NCI-H1105 treated with DMSO at 0.1 percent for 48 hours (cell line): ENCODE measurements at regions not wholly inside any gene's neighbourhood (a gene's known extent, or its start where the extent isn't known, plus 50 kb on each side); places are given as distances from the start of the nearest gene placed in this dataset.

Source experiments
- DNase-seq: peaks from one replicate; lab custom pipeline; 2025; lab: John Stamatoyannopoulos, UW

DNA sequence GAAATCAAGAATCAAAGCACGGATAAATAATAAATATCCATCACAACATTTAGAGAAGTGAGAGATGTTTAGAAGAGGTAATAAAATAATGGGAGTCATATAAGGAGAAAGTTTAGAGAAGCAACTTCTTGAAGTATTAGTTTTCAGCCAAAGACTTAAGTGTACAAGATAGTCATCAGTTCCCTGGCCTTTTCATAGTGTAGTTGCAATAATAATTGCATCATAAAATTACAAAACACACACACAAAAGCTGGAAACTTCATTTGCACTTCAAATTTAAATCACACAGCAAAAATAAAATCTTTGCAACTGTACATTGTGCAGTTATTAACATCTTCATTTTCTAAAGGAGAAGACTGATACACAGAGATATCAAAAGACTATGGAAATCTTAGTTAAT is 319.1 kb upstream of the RGMB start:
- no peak for DNase-seq

DNA sequence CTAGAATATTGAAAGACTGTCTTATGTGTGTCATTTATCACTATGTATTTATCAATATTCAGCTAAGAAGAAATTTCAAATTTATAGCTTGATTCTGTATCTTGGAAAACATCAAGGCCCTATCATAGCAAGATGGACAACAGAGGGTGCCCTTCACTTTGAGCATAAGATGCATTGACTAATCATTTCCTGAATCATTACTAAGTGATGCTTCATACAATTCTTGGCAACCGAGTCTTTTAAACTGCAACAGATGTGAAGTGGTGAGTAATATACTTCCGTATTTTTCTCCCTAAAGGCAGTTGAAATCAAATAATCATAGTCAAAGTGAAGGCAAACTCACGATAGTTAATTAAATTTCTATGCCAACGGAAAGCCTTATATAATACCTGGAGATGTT is 318.6 kb upstream of the RGMB start:
- no peak for DNase-seq

DNA sequence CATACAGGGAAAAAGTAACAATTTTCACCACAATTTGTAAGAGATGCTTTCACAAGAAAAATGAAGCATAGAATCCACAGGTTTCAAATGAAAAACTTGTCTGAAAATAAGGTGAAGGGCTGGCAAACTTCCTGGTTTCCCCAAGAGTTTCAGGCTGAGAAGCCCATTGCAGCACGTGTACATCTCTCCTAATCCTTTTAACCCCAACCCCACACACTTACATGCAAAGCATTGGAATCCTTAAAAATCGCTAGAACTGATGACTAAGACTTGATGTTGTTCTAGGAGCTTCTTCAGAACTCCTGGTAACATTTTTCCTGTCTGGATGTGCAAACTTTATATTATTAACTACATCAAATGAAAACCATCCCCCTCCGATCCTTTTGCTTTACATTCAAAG is 317.8 kb upstream of the RGMB start:
- DNase-seq = no peak

DNA sequence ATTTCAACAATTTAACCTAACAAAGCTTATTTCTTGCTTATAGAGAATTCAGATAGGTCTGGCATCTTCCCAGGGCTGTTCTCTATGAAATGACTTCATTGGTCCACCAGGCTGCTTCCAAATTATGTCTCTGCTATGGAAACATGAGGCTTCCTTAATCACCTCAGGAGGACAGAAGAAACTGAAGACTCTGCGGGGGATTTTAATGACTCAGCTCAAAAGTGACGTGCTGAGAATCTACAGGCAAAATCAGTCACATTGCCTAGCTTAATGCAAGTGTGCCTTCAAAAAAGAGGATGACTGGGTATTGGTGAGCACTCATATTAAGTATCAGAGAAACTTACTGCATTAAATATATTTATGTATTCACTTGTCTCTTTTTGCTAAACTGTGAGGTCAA is 315.5 kb upstream of the RGMB start:
- no peak for DNase-seq

DNA sequence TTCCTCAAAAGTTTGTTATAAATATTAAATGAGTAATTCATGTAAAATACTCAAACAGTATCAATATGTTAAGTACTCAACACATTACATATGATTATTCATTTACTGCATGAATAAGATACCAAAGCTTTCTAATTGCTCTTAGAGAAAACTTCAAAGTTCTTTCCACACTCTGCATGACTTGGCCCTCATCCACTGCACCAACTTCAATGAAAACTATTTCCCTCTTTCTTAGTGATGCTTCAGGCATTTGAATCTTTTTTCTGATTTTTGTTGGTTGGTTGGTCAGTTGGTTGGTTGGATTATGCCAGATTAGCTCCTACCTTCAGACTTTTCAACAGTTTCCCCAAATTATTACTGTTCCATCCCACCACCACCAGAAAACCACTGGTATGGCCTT is 314.7 kb upstream of the RGMB start:
- no peak for DNase-seq

DNA sequence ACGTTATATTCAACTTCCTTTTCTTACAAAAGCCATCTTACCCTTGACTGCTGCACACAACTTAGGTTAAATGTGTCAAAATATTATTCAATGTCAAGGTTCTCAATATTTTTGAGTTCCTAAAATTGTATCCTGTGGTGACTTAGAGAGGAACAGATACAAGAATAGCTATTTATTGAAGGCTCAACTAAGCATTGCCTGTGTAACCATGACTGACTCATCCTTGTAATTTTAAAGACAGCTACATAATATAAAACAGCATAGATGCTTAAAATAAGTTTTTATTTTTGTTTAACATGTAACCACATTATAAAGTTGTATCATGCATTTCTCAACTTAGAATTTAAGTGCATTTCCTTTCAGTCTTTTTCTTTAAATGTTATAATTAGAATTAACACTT is 312.9 kb upstream of the RGMB start:
- DNase-seq = no peak

DNA sequence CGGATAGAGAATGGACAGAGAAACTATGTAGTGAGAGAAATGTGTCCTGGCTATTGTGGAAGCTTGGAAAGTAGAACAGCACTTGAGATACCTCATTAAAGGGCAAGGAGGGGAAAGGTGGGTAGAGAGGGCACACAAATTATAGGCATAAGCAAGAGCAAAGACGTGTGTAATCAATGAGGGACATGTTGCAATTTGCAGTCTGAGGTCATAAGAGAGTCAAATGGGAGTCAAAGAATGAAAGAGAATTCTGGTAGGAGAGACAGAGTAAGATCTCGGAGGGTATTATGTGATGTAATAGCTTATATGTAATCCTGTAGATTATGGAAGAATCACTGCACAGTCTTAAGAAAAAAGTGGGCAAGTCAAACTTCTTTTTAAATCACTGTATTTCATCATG is 312.0 kb upstream of the RGMB start:
- DNase-seq = no peak

DNA sequence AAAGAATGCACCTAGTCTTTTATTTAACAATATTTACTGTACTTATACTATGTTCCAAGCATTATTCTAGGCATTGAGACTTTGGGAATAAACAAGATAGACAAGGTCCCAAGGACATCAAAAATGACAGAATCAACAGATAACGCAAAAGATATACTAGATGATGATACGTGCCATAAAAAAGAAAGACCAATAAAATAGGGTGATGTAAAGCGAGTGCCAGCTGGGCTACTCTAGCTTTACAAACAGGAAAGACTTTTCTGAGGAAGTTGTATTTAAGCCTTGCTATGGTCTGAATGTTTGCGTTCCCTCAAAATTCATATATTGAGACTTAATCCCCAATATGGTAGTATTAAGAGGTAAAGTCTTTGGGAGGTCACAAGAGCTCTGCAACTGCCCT is 310.2 kb upstream of the RGMB start:
- no peak for DNase-seq

DNA sequence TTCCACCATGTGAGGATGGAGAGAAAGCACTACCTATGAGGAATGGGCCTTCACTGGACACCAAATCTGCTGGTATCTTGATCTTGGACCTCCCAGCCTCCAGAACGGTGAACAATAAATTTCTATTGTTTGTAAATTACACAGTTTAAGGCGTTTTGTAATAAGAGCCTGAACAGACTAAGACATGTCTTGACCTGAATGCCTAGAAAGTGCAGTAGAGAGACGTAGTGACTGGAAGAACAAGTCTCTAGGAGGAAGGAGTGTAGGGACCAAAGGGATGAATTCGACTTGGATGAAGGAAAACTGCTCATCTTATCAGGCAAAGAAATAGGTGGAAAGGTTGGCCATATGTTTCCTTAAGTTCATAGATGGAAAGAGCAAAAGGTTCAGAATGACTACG is 309.8 kb upstream of the RGMB start:
- no peak for DNase-seq

DNA sequence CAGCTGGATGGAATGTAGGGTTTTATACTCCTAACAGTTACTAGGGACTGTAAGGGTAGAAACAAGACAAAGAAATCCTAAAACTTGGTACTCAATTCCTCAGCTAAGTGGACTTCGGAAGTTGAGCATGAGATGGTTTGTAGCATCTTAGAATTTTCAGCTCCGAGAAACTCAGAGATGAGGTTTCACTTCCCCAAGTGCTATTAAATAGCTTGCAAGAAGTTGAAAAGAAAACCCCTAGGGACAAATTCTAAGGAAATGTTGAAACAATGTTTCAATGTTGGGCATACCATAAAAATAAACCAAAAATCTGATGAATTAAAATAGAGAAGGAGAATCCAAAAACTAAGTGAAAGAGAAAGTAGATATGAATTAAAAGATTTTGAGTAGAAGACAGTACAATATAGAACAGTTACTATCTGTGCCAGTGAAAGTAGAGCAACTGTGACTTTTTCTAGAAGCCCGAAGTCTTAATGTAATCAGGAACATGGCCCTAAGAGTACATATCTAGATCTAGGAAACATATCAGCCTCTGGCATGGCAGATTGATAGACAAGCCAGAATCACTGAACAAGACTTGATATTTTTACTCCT is 308.6 kb upstream of the RGMB start:
- no peak for DNase-seq

DNA sequence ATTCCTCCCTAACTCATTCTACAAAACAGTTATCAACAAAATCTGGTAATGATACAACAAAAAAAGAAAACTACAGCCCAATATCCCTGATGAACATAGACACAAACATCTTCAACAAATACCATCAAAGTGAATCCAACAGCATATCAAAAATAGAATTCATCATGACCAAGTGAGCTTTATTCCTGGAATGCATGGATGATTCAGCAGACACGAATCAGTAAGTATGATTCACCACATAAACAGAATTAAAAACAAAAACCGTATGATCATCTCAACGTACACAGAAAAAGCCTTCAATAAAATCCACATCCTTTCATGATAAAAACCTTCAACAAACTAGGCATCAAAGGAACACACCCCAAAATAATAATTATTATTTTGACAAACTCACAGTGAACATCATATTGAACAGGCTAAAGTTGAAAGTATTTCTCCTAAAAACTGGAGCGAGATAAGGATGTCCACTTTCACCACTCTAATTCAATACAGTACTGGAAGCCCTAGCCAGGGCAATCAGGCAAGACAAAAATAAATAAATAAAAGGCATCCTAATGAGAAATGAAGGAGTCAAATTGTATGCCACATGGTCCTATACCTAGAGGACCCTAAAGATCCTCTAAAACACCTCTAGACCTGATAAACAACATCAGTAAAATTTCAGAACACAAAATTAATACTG is 305.1 kb upstream of the RGMB start:
- no peak for DNase-seq

DNA sequence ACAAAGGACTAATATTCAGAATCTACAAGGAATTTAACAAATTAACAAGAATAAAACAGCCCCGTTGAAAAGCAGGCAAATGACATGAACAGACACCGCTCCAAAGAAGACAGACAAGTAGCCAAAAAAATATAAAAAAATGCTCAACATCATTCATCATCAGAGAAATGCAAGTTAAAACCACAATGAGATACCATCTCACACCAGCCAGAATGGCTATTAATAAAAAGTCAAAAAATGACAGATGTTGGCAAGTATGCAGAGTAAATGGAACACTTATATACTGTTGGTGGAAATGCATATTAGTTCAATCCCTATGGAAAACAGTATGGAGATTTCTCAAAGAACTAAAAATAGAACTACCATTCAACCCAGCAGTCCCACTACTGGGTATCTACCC is 302.7 kb upstream of the RGMB start:
- no peak for DNase-seq

DNA sequence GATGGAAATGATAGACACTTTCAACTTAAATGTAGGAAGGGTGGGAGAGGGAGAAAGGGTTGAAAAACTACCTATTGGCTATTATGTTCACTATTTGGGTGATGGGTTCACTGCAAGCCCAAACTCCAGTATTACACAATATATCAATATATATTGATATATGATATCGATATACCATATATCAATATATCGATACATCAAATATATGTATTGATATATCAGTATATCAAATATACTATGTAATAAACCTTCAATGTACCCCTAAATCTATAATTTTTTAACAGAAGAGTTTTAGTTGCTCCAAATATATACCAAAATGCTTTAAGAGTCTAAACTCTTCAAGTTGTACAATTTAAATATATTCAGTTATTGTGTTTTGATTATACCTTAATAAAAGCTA is 302.0 kb upstream of the RGMB start:
- no peak for DNase-seq

DNA sequence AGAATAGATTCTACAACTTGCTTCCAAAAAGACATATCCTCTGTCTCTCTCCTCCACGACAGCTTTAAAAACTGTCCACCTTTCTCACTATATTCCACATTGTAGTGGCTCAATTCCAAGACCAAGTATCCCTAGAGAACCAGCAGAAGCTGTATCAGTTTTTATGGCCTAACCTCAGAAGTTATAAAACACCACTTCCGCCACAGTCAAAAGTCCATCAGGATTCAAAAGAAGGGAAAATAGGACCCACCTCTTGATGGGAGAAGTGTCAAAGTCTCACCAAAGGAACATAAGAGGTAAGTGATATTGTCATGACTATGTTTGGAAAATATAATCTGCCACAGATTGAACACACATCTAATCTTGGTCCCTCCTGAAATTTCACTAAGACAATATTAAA is 299.2 kb upstream of the RGMB start:
- no peak for DNase-seq

DNA sequence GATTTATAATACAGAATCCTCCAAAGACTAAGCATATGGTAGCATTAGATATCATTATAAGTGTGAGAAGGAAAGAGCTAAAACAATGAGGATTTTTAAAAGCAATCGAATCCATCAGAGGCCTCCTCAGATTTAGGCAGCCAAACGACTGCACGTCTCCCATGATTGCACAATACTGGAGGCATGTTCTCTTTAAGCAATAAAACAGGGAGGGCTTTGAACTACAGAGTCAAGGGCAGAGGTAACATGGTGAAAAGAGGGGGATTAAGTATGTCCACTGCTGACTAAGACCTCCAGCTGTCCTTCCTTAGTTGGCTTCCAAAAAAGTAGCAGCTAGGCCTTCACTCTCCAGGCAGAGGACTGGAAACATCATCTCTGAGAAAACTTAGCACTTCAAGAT is 298.7 kb upstream of the RGMB start:
- no peak for DNase-seq

DNA sequence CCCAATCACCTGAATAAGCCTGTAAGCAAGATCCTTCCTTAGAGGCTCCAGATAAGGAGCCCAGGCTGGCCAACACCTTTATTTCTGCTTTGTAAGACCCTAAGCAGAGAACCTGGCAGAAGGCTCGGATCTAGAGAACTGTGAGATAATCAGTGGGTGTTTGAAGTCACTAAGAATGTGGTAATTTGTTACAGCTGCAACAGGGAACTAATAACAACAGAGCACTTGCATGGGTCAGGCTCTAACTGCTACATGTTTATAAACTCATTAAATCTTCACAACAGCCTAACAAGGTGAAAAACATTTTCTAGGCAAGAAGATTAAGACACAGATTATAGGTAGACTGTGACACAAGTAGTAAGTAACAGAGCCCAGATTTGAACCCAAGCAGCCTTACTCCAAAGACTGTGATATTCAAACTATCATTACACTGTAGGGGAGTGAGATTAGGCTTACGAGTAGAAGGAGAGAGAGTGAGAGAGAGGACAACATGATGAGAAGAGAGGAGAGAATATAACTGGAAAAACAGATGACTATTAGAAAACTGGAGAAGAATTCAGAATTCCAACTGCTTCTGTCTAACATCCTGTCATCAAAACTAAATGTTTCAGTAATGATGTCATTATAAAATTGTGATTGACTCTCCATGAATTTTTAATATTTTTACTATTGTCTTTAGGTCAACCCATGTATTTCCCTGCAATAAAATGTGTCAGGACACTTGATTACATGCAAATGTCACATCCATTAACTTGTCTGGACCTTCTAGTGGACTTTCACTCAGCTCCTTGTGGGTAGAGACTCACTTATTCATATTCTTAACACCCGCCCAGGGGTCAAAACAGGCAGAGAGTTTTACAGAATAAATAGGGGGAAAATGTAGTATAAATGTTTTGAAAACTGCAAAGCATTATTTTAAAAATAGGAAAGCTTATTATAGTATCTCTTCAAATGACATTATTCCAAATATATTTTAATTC is 290.9 kb upstream of the RGMB start:
- no peak for DNase-seq

DNA sequence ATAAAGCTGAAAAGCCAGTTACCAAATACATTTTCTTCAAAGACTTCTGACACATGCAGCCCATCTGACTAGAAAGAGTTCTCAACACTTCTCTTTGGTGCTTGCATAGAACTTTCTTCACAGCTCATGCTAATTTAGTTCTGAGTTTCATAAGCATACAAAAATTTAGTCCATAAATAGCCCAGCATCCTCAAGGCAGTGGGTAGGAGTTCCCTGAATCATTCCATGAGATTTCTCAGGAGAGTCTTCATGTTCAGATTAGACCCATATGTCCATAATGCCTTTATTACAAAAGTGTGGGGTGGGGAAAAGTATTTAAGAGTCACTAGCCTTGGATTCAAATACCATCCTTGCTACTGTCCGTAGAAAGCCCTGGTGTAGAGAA is 290.2 kb upstream of the RGMB start:
- no peak for DNase-seq

DNA sequence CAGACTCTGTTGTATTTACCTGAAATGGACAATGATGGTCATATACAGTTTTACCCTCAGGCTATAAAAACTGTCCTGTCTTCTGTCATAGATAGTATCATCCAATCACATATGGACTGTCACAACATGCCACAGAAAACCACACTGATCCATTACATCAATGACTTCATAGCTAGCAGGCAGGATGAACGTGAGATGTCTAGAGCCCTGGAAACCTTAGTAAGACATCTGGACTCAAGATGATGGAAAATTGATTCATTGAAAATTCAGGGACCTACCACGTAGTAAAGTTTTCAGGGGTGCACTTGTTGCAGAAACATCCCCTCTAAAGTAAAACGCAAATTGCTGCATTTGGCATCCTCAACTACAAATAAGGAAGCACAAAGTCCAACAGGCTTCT is 284.4 kb upstream of the RGMB start:
- no peak for DNase-seq

DNA sequence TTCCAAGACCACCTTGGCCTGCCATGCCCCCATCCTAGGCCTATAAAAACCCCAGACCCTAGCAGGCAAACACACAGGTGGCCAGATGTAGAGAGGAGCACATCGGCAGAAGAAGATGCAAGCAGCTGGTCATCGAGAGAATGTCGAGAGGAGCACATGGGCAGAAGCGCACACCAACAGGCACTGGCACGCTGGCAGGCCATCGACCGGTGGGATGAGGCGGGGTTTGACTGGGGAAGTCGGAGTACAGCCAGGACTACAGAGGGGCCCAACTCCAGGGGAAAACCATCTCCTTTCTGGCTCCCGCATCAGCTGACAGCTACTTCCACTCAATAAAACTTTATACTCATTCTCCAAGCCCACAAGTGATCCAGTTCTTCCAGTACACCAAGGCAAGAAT is 283.1 kb upstream of the RGMB start:
- DNase-seq = no peak

DNA sequence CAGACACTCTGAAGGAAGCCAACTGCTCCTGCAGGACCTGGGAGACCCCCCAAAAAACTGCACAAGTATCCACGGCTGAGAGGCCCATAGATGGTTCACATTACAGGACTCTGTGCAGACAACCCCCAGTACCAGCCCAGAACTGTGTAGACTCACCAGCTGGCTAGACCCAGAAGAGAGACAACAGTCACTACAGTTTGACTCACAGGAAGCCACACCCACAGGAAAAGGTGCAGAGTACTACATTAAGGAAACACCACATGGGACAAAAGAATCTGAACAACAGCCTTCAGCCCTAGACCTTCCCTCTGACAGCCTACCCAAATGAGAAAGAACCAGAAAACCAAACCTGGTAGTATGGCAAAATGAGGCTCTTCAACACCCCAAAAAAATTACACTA is 281.2 kb upstream of the RGMB start:
- DNase-seq = no peak

DNA sequence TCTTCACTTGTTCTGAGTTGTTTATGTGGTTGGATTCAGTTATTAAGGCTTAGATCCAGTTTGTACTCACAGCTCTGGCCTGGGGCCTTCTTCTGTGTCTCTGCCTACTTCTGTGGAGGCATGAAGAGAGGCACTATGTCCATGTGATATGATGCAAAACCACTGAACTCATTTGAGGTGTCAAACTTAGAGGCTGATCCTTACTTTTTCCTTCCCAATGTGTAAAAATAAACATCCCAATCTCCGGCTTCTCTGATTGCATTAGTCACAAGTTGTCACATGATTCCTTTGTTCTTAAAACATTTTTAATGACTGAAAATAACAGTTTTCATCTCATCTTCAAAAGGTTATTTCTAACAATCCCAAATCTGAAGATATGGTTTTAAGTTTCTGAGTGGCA is 276.0 kb upstream of the RGMB start:
- no peak for DNase-seq

DNA sequence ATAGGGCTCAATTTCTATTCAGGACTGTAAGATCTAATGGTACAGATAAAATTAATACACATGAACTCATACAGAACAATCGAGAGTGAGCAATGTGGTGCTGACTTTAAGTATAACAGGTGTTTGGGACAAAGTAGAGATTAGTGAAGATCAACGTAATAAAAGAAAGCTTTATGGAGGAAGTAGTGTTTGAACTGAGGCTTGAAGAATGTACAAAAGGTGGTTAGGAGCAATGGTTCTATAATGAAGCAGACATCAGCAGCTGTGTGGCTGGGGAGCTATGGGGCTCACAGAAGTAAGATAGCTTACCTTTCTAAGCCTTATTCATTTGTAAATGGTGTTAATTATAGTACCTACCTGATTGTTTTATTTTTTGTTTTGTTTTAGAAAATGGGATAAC is 275.4 kb upstream of the RGMB start:
- DNase-seq = no peak

DNA sequence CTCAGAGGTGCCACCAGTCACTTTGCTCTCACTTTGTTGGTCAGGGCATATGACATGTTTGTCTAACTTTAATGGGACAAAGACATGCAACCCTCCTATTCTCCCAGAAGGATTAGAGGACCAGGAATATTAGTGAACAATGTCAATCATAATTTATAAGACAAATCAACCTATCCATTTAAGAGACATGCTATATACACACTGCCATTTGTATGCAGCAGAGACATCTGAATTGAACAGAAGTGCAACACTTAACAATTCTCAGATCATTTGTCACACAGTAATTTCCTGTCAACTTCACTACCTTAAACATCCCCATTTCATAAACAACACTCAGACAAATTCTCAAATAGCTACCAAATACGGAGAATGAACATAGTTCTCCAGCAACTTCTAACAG is 273.6 kb upstream of the RGMB start:
- DNase-seq = no peak
